ENCODE measurements at regions not wholly inside any gene's neighbourhood (a gene's known extent, or its start where the extent isn't known, plus 50 kb on each side); places are given as distances from the start of the nearest gene placed in this dataset.

- no peak for TF ChIP-seq CTCF (conservative IDR thresholded peaks at IDR 0.05)
- TF ChIP-seq EZH2 (IDR thresholded peaks at IDR 0.05; ENCODE audit: low read depth) = no peak
Measured at GRCh38 chr16:27649021-27649420, 99.1 kb downstream of the KATNIP start.

Data from PC-9 (cell line).